Smooth muscle cell (in vitro differentiated cells): ENCODE measurements at regions not wholly inside any gene's neighbourhood (a gene's known extent, or its start where the extent isn't known, plus 50 kb on each side); places are given as distances from the start of the nearest gene placed in this dataset.

ENCODE experiments used
- DNase-seq: peaks from one replicate; lab custom pipeline; 2025; ENCODE audit not compliant: unreplicated experiment; lab: John Stamatoyannopoulos, UW
- H2AFZ ChIP-seq: fragments of 200-600 bp; sonication (generic); 2 replicates; pipeline ENCODE4 v1.6.0; 2016; ENCODE audit warnings: antibody characterized with exemption, low read depth, mild to moderate bottlenecking
- H3F3A ChIP-seq: fragments of 200-600 bp; sonication (generic); 2 replicates; pipeline ENCODE4 v1.6.0; 2017; ENCODE audit warnings: antibody characterized with exemption, low read depth
- H3K27ac ChIP-seq: fragments of 200-600 bp; sonication (generic); 2 replicates; pipeline ENCODE4 v1.5.1; 2016; ENCODE audit warnings: low read depth, mild to moderate bottlenecking
- H3K27me3 ChIP-seq: fragments of 200-600 bp; sonication (generic); 2 replicates; pipeline ENCODE4 v1.6.1; 2016; ENCODE audit warnings: low read depth, mild to moderate bottlenecking
- H3K36me3 ChIP-seq: fragments of 200-600 bp; sonication (generic); 2 replicates; pipeline ENCODE4 v1.5.1; 2016; ENCODE audit warnings: low read depth
- H3K4me1 ChIP-seq: fragments of 200-600 bp; sonication (generic); 2 replicates; pipeline ENCODE4 v1.5.1; 2016; ENCODE audit warnings: low read depth
- H3K4me2 ChIP-seq: fragments of 200-600 bp; sonication (generic); 2 replicates; pipeline ENCODE4 v1.6.0; 2016; ENCODE audit warnings: mild to moderate bottlenecking
- H3K4me3 ChIP-seq: fragments of 200-600 bp; sonication (generic); 2 replicates; pipeline ENCODE4 v1.5.1; 2016; ENCODE audit warnings: mild to moderate bottlenecking
- H3K79me2 ChIP-seq: fragments of 200-600 bp; sonication (generic); 2 replicates; pipeline ENCODE4 v1.6.0; 2016; ENCODE audit warnings: low read depth, mild to moderate bottlenecking
- H3K9ac ChIP-seq: fragments of 200-600 bp; sonication (generic); 2 replicates; pipeline ENCODE4 v1.6.0; 2016; ENCODE audit warnings: low read depth
- H3K9me3 ChIP-seq: fragments of 200-600 bp; sonication (generic); replicated peaks from 2 replicates; pipeline ENCODE4 v1.5.1; 2016; ENCODE audit warnings: low read depth
- H4K20me1 ChIP-seq: fragments of 200-600 bp; sonication (generic); 2 replicates; pipeline ENCODE4 v1.6.0; 2016; ENCODE audit warnings: low read depth
- WGBS: methylation state at CpG from one replicate; pipeline ENCODE4 v1.1.7; 2016; ENCODE audit warnings: low lambda C conversion rate; 5-methylcytosine and 5-hydroxymethylcytosine counted together
- TF ChIP-seq, protein P1 (sequence below): fragments of 200-600 bp; sonication (generic); IDR thresholded peaks from 2 replicates; pipeline ENCODE4 v1.5.1; 2017; ENCODE audit warnings: borderline replicate concordance, mild to moderate bottlenecking, antibody characterized with exemption; ENCODE audit not compliant: insufficient read depth, poor library complexity, severe bottlenecking

DNA sequence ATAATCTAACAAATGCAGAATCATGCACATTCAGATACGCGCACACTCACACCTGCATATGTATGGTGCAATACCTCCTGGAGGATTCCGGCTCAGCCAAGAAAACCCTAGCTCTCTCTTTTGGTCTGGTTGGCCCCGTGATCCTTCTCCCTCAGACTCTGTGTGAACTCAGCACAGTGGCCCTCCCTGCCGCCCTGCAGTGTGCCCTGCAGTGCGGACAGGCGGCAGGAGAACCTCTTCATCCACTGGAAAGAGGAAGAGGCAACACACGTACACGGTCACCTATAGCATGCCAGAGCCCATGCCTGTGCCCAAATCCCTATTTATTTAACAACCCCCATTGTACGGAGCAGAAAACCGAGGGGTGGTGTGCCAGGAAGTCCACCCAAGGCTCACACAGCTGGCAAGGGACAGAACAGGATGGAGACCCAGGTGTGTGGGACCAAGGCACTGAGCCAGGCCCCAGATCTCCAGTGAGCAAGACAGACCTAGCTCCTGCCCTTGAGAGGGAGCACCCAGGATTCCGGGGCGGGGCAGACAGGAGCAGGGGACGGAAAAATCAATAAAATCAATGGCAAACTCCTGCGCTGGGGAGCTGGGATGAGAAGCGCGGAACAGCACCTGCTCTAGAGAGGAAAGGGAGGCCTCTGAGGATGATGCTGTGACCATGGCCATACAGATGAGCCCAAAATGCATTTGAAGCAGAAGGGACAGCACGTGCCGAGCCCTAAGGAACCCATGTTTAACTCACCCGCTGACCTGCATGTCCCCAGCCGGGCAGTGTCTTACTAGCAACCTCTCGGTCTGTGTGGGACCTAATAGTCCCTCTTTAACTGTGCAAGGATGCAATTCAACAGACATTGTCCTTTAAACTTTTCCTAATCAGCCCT lies 54.7 kb upstream of the CIBAR2 start:
- Histone ChIP-seq H3K4me3 (no peak overlapping the region), H3K4me2 (no peak overlapping the region), H2AFZ (no peak overlapping the region), H3K27ac (no peak overlapping the region), H4K20me1 (peaks cover 8% of the 10 kb centered on the region), H3K36me3 (no peaks in the 10 kb centered on the region), H3K79me2 (peaks cover 19% of the 10 kb centered on the region), H3K4me1 (peaks cover 15% of the 10 kb centered on the region), H3K9ac (no peak overlapping the region), H3K27me3 (no peaks in the 10 kb centered on the region), H3F3A (peaks cover 32% of the 10 kb centered on the region), H3K9me3 (no peaks in the 10 kb centered on the region)
- TF ChIP-seq, protein P1, sequence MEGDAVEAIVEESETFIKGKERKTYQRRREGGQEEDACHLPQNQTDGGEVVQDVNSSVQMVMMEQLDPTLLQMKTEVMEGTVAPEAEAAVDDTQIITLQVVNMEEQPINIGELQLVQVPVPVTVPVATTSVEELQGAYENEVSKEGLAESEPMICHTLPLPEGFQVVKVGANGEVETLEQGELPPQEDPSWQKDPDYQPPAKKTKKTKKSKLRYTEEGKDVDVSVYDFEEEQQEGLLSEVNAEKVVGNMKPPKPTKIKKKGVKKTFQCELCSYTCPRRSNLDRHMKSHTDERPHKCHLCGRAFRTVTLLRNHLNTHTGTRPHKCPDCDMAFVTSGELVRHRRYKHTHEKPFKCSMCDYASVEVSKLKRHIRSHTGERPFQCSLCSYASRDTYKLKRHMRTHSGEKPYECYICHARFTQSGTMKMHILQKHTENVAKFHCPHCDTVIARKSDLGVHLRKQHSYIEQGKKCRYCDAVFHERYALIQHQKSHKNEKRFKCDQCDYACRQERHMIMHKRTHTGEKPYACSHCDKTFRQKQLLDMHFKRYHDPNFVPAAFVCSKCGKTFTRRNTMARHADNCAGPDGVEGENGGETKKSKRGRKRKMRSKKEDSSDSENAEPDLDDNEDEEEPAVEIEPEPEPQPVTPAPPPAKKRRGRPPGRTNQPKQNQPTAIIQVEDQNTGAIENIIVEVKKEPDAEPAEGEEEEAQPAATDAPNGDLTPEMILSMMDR: no peak
- no peak for DNase-seq
- WGBS: 93% methylated on average over 22 of the region's 22 CpGs

DNA sequence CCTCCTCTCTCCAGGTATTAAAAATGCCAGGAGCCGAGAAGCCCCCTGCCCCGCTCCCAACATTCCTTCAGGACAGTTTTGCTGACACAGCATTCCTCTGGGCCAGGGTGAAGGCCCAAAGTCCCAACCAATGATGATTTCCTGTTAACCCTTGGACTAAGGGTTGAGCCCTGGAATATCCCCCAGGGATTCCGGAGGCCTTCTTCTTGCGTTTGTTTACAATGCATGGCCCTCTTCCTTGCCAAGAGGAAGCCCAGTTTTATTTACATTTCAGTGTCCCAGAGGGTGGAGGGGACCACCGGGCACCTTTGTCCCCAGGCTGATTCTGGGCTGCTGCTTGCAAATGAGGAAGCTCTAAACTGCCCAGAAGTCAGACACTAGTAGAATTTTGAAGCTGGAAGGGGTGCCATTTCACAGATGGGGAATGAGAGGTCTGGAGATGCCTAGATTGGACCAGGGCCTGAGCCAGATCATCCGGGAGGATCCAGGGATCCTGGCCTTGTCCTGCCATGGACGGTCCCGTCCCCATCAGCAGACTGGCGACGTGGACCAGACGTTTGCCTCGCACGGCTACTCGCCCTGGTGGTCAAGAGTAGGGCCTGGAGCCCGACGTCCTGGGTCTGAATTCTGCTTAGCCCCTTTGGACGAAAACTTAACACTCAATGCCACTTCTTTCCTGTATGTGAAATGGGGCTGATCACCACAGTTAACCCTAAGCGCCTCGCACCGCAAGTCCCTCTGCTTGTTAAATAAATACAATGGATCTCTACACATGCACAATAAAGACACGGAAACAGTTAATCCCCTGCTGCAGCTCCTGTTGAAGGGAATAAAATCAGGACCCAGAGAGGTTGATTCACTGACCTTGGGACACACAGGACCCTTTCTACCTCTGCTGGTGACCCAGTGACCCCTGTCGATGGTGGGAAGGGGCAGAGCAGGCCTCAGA lies 55.6 kb upstream of the CIBAR2 start:
- WGBS: 72% methylated on average over 22 of the region's 22 CpGs
- Histone ChIP-seq H3K9me3 (no peaks in the 10 kb centered on the region), H3K27ac (peak overlapping the region; percentile 15), H2AFZ (no peak overlapping the region), H3K4me2 (peak overlapping the region; percentile 81), H3K79me2 (peaks cover 19% of the 10 kb centered on the region), H3K4me3 (no peak overlapping the region), H3K4me1 (peaks cover 22% of the 10 kb centered on the region), H3K9ac (no peak overlapping the region), H3F3A (peaks cover 33% of the 10 kb centered on the region), H3K36me3 (no peaks in the 10 kb centered on the region), H3K27me3 (no peaks in the 10 kb centered on the region), H4K20me1 (peaks cover 13% of the 10 kb centered on the region)
- no peak for DNase-seq
- TF ChIP-seq, protein P1: no peak

DNA sequence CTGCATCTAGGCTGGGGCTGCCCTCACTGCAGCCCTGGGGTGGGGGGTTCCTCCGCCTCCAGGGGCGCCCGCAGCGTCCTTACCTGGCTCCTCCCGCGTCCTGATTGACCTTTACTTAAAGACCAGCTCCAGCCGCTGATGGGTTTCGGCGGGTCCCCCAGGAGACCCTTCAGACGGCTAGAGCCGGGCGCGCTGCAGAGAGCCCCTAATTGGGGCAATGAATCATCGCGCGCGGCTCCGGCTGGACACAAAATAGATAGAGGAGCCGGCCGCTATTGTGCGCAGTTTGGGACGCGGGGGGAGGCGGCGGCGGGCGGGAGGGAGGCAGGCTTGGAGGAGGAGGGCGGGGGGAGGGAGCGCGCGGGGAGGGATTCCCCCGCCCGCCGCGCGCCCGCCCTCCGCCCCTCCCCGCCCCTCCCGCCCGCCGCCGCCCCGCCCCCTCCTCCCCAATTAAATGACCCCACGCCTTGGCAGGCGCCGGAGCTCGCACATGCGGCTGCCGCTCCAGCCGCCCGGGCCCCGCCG lies 56.5 kb upstream of the CIBAR2 start:
- Histone ChIP-seq H3K9me3 (no peaks in the 10 kb centered on the region), H3K9ac (no peak overlapping the region), H2AFZ (no peak overlapping the region), H4K20me1 (peaks cover 14% of the 10 kb centered on the region), H3K27me3 (no peaks in the 10 kb centered on the region), H3K4me1 (peaks cover 31% of the 10 kb centered on the region), H3K36me3 (no peaks in the 10 kb centered on the region), H3K4me3 (peak overlapping the region; percentile 41), H3F3A (peaks cover 35% of the 10 kb centered on the region), H3K4me2 (peak overlapping the region; percentile 81), H3K27ac (no peak overlapping the region), H3K79me2 (peaks cover 19% of the 10 kb centered on the region)
- WGBS: 7% methylated on average over 22 of the region's 54 CpGs
- TF ChIP-seq, protein P1: no peak
- peak; percentile 34 for DNase-seq
